ENCODE measurements at regions not wholly inside any gene's neighbourhood (a gene's known extent, or its start where the extent isn't known, plus 50 kb on each side); places are given as distances from the start of the nearest gene placed in this dataset.

DNA sequence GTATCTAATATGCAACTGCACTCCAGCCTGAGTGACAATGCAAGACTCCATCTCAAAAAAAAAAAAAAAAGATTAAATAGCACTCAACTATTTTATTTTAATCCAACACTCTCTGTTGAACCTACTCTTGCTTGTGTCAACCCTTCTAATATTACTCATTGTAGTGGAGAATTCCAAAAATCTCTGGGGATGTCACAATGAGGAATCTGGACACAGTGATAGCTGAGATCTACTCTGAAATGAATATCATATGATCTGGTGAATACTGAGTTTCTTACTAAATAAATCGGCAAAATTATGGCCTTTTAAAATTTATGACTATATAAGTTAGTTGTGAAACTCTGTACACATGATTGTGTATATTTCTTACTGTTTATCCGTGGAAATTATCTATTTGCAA, 418.2 kb downstream of the BCAT1 start:
- H3K4me3 ChIP-seq: no peak overlapping the region
- no peaks in the 10 kb centered on the region for H3K9me3 ChIP-seq
- intact Hi-C loops (cut with DNase I): no loop called here
- no peaks in the 10 kb centered on the region for H3K27me3 ChIP-seq
- DNase-seq: no peak
- TF ChIP-seq, protein P1, sequence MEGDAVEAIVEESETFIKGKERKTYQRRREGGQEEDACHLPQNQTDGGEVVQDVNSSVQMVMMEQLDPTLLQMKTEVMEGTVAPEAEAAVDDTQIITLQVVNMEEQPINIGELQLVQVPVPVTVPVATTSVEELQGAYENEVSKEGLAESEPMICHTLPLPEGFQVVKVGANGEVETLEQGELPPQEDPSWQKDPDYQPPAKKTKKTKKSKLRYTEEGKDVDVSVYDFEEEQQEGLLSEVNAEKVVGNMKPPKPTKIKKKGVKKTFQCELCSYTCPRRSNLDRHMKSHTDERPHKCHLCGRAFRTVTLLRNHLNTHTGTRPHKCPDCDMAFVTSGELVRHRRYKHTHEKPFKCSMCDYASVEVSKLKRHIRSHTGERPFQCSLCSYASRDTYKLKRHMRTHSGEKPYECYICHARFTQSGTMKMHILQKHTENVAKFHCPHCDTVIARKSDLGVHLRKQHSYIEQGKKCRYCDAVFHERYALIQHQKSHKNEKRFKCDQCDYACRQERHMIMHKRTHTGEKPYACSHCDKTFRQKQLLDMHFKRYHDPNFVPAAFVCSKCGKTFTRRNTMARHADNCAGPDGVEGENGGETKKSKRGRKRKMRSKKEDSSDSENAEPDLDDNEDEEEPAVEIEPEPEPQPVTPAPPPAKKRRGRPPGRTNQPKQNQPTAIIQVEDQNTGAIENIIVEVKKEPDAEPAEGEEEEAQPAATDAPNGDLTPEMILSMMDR (IDR thresholded peaks at IDR 0.05): no peak
- TF ChIP-seq POLR2A (IDR thresholded peaks at IDR 0.05): no peak
- H3K27ac ChIP-seq: no peak overlapping the region
- 71 to 76% methylated on average over 2 of the region's 2 CpGs for WGBS, 2 donors
- no peaks in the 10 kb centered on the region for H3K4me1 ChIP-seq
- H3K36me3 ChIP-seq: no peaks in the 10 kb centered on the region

DNA sequence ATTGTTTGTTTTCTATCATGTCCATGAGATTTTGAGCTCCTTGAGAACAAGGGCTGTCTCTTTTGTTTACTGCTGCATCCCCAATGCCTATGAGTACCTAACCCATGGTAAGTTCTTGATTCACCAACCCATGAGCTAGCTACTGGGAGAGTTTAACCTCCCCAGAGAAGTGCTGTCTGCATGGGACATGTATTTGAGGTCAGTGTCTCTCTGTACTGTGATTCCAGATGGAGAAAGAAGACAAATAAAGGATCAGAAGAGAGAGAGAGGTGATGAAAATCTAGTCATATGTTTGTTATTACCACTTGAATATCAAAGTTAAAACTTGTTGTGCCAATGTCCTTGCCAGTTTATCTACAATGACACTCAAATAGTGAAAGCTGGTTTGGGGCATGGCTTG, 421.8 kb downstream of the BCAT1 start:
- Histone ChIP-seq H3K4me3 (no peak overlapping the region), H3K27ac (no peak overlapping the region), H3K36me3 (no peaks in the 10 kb centered on the region), H3K27me3 (no peaks in the 10 kb centered on the region), H3K9me3 (no peaks in the 10 kb centered on the region), H3K4me1 (no peaks in the 10 kb centered on the region)
- no peak for TF ChIP-seq POLR2A (IDR thresholded peaks at IDR 0.05)
- TF ChIP-seq, protein P1 (IDR thresholded peaks at IDR 0.05): no peak
- DNase-seq: no peak
- intact Hi-C loops (cut with DNase I): no loop called here

GRCh38 chr12:24522736-24523135, 426.2 kb downstream of the BCAT1 start:
- Histone ChIP-seq H3K27ac (no peak overlapping the region), H3K9me3 (peaks cover 0 to 27% (median 7%) of the 10 kb centered on the region in 3 donors), H3K36me3 (no peaks in the 10 kb centered on the region), H3K27me3 (no peaks in the 10 kb centered on the region), H3K4me3 (no peak overlapping the region), H3K4me1 (no peaks in the 10 kb centered on the region)
- 31 to 83% methylated on average over 1 of the region's 1 CpG for WGBS, 2 donors
- no peak for DNase-seq
- intact Hi-C loops (cut with DNase I): no loop called here
- TF ChIP-seq POLR2A (IDR thresholded peaks at IDR 0.05): no peak
- TF ChIP-seq, protein P1 (IDR thresholded peaks at IDR 0.05): no peak

- no peaks in the 10 kb centered on the region for H3K36me3 ChIP-seq
- H3K27ac ChIP-seq: no peak overlapping the region
- intact Hi-C loops (cut with DNase I): no loop called here
- H3K9me3 ChIP-seq: peaks cover 0 to 27% (median 7%) of the 10 kb centered on the region in 3 donors
- no peak for DNase-seq
- H3K27me3 ChIP-seq: no peaks in the 10 kb centered on the region
- no peaks in the 10 kb centered on the region for H3K4me1 ChIP-seq
- H3K4me3 ChIP-seq: no peak overlapping the region
- WGBS, 2 donors: 78 to 86% methylated on average over 1 of the region's 1 CpG
- TF ChIP-seq, protein P1 (IDR thresholded peaks at IDR 0.05): no peak
- no peak for TF ChIP-seq POLR2A (IDR thresholded peaks at IDR 0.05)
These were observed 429.1 kb downstream of the BCAT1 start for GRCh38 chr12:24519759-24520158.

DNA sequence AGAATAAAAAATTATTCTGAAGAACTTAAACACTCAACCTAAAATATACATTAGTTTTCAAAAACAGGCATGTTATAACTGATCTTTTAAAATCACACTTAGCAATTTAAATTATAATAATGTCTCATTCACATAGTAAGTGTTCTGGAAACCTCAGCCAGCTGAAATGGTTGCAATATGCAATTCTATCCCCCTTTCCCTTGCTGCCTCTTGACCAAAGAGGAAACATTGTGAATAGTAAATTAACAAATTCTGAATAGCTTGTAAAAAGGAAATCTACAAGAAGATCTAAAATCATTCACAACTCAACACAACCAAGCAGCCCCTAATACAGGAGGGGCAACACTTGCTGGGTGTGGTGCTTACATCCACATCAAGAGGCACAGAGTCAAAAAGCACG, 431.9 kb downstream of the BCAT1 start:
- Histone ChIP-seq H3K27ac (no peak overlapping the region), H3K9me3 (peaks cover 0 to 27% (median 7%) of the 10 kb centered on the region in 3 donors), H3K4me1 (no peaks in the 10 kb centered on the region), H3K27me3 (no peaks in the 10 kb centered on the region), H3K4me3 (no peak overlapping the region), H3K36me3 (no peaks in the 10 kb centered on the region)
- WGBS, 2 donors: 53 to 93% methylated on average over 1 of the region's 1 CpG
- intact Hi-C loops (cut with DNase I): no loop called here
- TF ChIP-seq, protein P1 (IDR thresholded peaks at IDR 0.05): no peak
- no peak for TF ChIP-seq POLR2A (IDR thresholded peaks at IDR 0.05)
- no peak for DNase-seq
